HepG2 (cell line): ENCODE measurements at regions not wholly inside any gene's neighbourhood (a gene's known extent, or its start where the extent isn't known, plus 50 kb on each side); places are given as distances from the start of the nearest gene placed in this dataset.

ENCODE experiments used
- ATAC-seq: fragments of 200-7000 bp; cut with Tn5 transposase; 3 replicates; pipeline ENCODE4 v1.9.1; 2020; ENCODE audit warnings: mild to moderate bottlenecking, moderate library complexity
- BruUV-seq: library from RNA; stranded (reverse); fragments of 400-500 nt; replicated peaks from 2 replicates; lab custom pipeline; 2021; lab: Mats Ljungman, UMichigan
- CTCF ChIA-PET: fragments of 300-600 bp; formaldehyde crosslinking; extraction: SDS; loops from one replicate; lab custom pipeline; 2021; ENCODE audit warnings: low total read pairs, inconsistent platforms, low intra/inter-chr PET ratio; lab: Yijun Ruan, JAX
- POLR2A ChIA-PET: fragments of 350-600 bp; sonication (Branson Sonifier 250); formaldehyde crosslinking; loops from one replicate; lab custom pipeline; 2020; ENCODE audit warnings: antibody characterized with exemption, inconsistent platforms; lab: Yijun Ruan, JAX
- DNase-seq: peaks from one replicate; pipeline ENCODE4 v3.0.0-alpha.2; 2015; ENCODE audit warnings: low spot score
- FAIRE-seq: peaks from 3 replicates; lab custom pipeline; 2011; peaks lifted over from hg19 to GRCh38; lab: Jason Lieb, UNC
- H2AFZ ChIP-seq: one replicate; pipeline ENCODE4 v1.6.1; 2011; ENCODE audit warnings: low read length, inconsistent platforms
- H3K27ac ChIP-seq: fragments of 300-600 bp; 3 replicates; pipeline ENCODE4 v1.8.0; 2011; ENCODE audit warnings: mixed run types, mild to moderate bottlenecking, mixed read lengths, low read length, inconsistent platforms; ENCODE audit not compliant: insufficient read depth; ENCODE audit errors: extremely low read length
- H3K27me3 ChIP-seq, 2 experiments: fragments of 200-600 bp in 1 of 2; 2 replicates in 1 of 2; 3 replicates in 1 of 2; pipeline versions ENCODE4 v1.6.0 to v1.8.0; 2011; ENCODE audit warnings: low read length in 2 of 2, mild to moderate bottlenecking in 2 of 2, moderate library complexity in 2 of 2, inconsistent platforms in 1 of 2; ENCODE audit not compliant: insufficient read depth in 2 of 2, control insufficient read depth in 1 of 2
- H3K36me3 ChIP-seq, 2 experiments: fragments of 200-600 bp in 1 of 2; replicated peaks in 1 of 2; 2 replicates in 1 of 2; 3 replicates in 1 of 2; pipeline versions ENCODE4 v1.5.1 to v1.8.0; 2011; ENCODE audit warnings: low read length in 2 of 2, inconsistent platforms in 1 of 2; ENCODE audit not compliant: insufficient read depth in 2 of 2, control insufficient read depth in 1 of 2
- H3K4me1 ChIP-seq: 2 replicates; pipeline ENCODE4 v1.5.1; 2012; ENCODE audit warnings: low read length, inconsistent platforms; ENCODE audit not compliant: insufficient read depth
- H3K4me2 ChIP-seq: 2 replicates; pipeline ENCODE4 v1.6.0; 2011; ENCODE audit warnings: low read depth, low read length, inconsistent platforms
- H3K4me3 ChIP-seq, 3 experiments: fragments of 200-600 bp in 1 of 3; sonication (generic), shearing (Covaris generic) in 1 of 3; replicated peaks in 1 of 3; 2 replicates each; pipeline ENCODE4 v1.5.1; 2011 to 2016; ENCODE audit warnings: low read length in 3 of 3, inconsistent platforms in 2 of 3, low read depth in 2 of 3, mild to moderate bottlenecking in 2 of 3, control low read depth in 1 of 3, mixed read lengths in 1 of 3; ENCODE audit not compliant: insufficient read depth in 1 of 3
- H3K79me2 ChIP-seq: one replicate; pipeline ENCODE4 v1.6.1; 2011; ENCODE audit warnings: low read length, inconsistent platforms; ENCODE audit not compliant: insufficient read depth
- H3K9ac ChIP-seq: 2 replicates; pipeline ENCODE4 v1.6.0; 2011; ENCODE audit warnings: mild to moderate bottlenecking, low read depth, low read length, inconsistent platforms; ENCODE audit not compliant: insufficient read depth
- H3K9me3 ChIP-seq: 2 replicates; pipeline ENCODE4 v1.5.1; 2012; ENCODE audit warnings: mild to moderate bottlenecking, low read length
- H4K20me1 ChIP-seq: 2 replicates; pipeline ENCODE4 v1.6.0; 2011; ENCODE audit warnings: inconsistent platforms, mild to moderate bottlenecking, low read length, moderate library complexity; ENCODE audit not compliant: insufficient read depth
- CEBPB ChIP-seq: IDR thresholded peaks from 2 replicates; pipeline ENCODE4 v1.6.1; 2011; ENCODE audit warnings: low read depth, low read length, improper control_type of control experiment, borderline replicate concordance
- JDP2 ChIP-seq: sonication (generic); formaldehyde crosslinking; IDR thresholded peaks from 2 replicates; pipeline ENCODE4 v1.8.1; 2022; ENCODE audit warnings: missing genetic modification reagents, borderline replicate concordance
- PAF1 ChIP-seq: IDR thresholded peaks from 2 replicates; pipeline ENCODE4 v1.6.1; 2016; ENCODE audit warnings: missing genetic modification reagents, missing compliant biosample characterization
- PTBP1 ChIP-seq: fragments of 200-400 bp; formaldehyde crosslinking; IDR thresholded peaks from 2 replicates; pipeline ENCODE4 v1.6.1; 2018; ENCODE audit warnings: low read length, low read depth; ENCODE audit not compliant: poor library complexity, severe bottlenecking
- RFXANK ChIP-seq: IDR thresholded peaks from 2 replicates; pipeline ENCODE4 v1.6.1; 2016
- TCF12 ChIP-seq, 2 experiments: fragments of 450-650 bp in 1 of 2; sonication (generic) in 1 of 2; formaldehyde crosslinking in 1 of 2; IDR thresholded peaks; 2 replicates each; pipeline versions ENCODE4 v1.6.1 to v1.8.0; 2017 to 2022; ENCODE audit warnings: antibody characterized with exemption in 1 of 2, mild to moderate bottlenecking in 1 of 2, missing genetic modification reagents in 1 of 2, moderate library complexity in 1 of 2
- TOE1 ChIP-seq: sonication (generic); formaldehyde crosslinking; IDR thresholded peaks from 2 replicates; pipeline ENCODE4 v1.4.0; 2020; ENCODE audit warnings: mild to moderate bottlenecking, missing genetic modification reagents
- ZNF124 ChIP-seq: sonication (generic); formaldehyde crosslinking; IDR thresholded peaks from 2 replicates; pipeline ENCODE4 v1.4.0; 2020; ENCODE audit warnings: missing genetic modification reagents
- ZNF331 ChIP-seq: sonication (generic); formaldehyde crosslinking; IDR thresholded peaks from 2 replicates; pipeline ENCODE4 v1.4.0; 2020; ENCODE audit warnings: missing genetic modification reagents
- ZNF501 ChIP-seq: sonication (generic); formaldehyde crosslinking; IDR thresholded peaks from 2 replicates; pipeline ENCODE4 v1.5.1; 2020; ENCODE audit warnings: mild to moderate bottlenecking, moderate library complexity, missing genetic modification reagents
- ZNF549 ChIP-seq: sonication (generic); formaldehyde crosslinking; IDR thresholded peaks from 2 replicates; pipeline ENCODE4 v1.5.0; 2020; ENCODE audit warnings: missing genetic modification reagents
- ZNF557 ChIP-seq: sonication (generic); formaldehyde crosslinking; IDR thresholded peaks from 2 replicates; pipeline ENCODE4 v1.4.0; 2020; ENCODE audit warnings: missing genetic modification reagents
- ZNF570 ChIP-seq: sonication (generic); formaldehyde crosslinking; IDR thresholded peaks from 2 replicates; pipeline ENCODE4 v1.4.0; 2020; ENCODE audit warnings: mild to moderate bottlenecking, missing genetic modification reagents, borderline replicate concordance
- ZNF713 ChIP-seq: sonication (generic); formaldehyde crosslinking; IDR thresholded peaks from 2 replicates; pipeline ENCODE4 v1.4.0; 2020; ENCODE audit warnings: mild to moderate bottlenecking, missing genetic modification reagents
- ZNF720 ChIP-seq: sonication (generic); formaldehyde crosslinking; IDR thresholded peaks from 2 replicates; pipeline ENCODE4 v1.4.0; 2020; ENCODE audit warnings: missing genetic modification reagents
- WGBS: methylation state at CpG from one replicate; pipeline ENCODE4 v1.1.6; 2017; ENCODE audit warnings: low lambda C conversion rate; 5-methylcytosine and 5-hydroxymethylcytosine counted together
- in situ Hi-C: cut with HindIII; loops from 2 replicates; pipeline ENCODE4 v1.10.0; 2017; ENCODE audit warnings: low pct_unique_long_range_greater_than_20kb; ENCODE audit not compliant: extremely low pct_ligation_motif_present
- intact Hi-C: fragments of 100-400 bp; cut with micrococcal nuclease; formaldehyde crosslinking; loops from one replicate; pipeline ENCODE4 v1.10.0; 2022; ENCODE audit not compliant: unreplicated experiment
- TF ChIP-seq, protein P1 (sequence below): sonication (generic); formaldehyde crosslinking; IDR thresholded peaks from 2 replicates; pipeline ENCODE4 v1.4.0; 2020; ENCODE audit warnings: missing genetic modification reagents, mild to moderate bottlenecking, borderline replicate concordance
- TF ChIP-seq, protein P2 (sequence below): sonication (generic); formaldehyde crosslinking; IDR thresholded peaks from 2 replicates; pipeline ENCODE4 v1.5.0; 2020; ENCODE audit warnings: missing genetic modification reagents, mild to moderate bottlenecking, borderline replicate concordance

DNA sequence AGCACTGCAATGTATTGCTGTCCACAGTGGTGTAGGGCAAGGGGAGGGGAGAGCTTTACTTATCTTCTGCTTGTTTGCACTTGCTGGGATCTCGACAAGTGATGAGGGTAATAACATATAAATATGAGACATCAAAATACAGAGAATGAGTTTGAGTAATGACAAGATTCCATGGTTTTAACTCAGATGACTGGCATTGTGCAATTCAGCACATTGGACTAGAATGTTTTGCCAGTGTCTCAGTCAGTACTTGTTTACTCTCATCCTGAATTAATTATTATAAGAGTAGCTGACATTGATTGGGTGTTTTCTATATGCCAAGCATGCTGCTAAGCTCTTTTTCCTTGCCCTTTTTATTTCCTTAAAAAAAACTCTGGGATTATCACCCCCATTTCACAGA is 306.7 kb upstream of the MMADHC start:
- intact Hi-C loops (no loop called here), in situ Hi-C loops (no loop called here)
- BruUV-seq = no TSS peak
- H3K79me2 ChIP-seq = no peaks in the 10 kb centered on the region
- 0% methylated on average over 1 of the region's 1 CpG for WGBS
- ATAC-seq (no peak), DNase-seq (no peak), FAIRE-seq (no peak)
- no peak overlapping the region for H3K4me2 ChIP-seq
- ChIA-PET CTCF (no interaction called here), POLR2A (no interaction called here)
- no peak overlapping the region for H3K27ac ChIP-seq
- H3K36me3 ChIP-seq = no peaks in the 10 kb centered on the region
- no peak overlapping the region for H2AFZ ChIP-seq
- H3K9me3 ChIP-seq = peaks cover 25% of the 10 kb centered on the region; the same call in 1 of the 2 replicates
- H3K27me3 ChIP-seq = no peaks in the 10 kb centered on the region
- no peak overlapping the region for H3K9ac ChIP-seq
- H3K4me3 ChIP-seq = no peak overlapping the region
- H3K4me1 ChIP-seq = no peaks in the 10 kb centered on the region
- H4K20me1 ChIP-seq = no peaks in the 10 kb centered on the region
- TF ChIP-seq, protein P1, sequence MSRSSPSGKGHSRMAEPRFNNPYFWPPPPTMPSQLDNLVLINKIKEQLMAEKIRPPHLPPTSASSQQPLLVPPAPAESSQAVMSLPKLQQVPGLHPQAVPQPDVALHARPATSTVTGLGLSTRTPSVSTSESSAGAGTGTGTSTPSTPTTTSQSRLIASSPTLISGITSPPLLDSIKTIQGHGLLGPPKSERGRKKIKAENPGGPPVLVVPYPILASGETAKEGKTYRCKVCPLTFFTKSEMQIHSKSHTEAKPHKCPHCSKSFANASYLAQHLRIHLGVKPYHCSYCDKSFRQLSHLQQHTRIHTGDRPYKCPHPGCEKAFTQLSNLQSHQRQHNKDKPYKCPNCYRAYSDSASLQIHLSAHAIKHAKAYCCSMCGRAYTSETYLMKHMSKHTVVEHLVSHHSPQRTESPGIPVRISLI = no peak
- TF ChIP-seq ZNF549 (CRISPR knock-in tag) (no peak), CEBPB (0 out of 2 replicates have a peak, but pooled peaks have one; percentile 12), ZNF570 (CRISPR knock-in tag) (no peak)
- TF ChIP-seq, protein P2, sequence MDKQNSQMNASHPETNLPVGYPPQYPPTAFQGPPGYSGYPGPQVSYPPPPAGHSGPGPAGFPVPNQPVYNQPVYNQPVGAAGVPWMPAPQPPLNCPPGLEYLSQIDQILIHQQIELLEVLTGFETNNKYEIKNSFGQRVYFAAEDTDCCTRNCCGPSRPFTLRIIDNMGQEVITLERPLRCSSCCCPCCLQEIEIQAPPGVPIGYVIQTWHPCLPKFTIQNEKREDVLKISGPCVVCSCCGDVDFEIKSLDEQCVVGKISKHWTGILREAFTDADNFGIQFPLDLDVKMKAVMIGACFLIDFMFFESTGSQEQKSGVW = no peak

DNA sequence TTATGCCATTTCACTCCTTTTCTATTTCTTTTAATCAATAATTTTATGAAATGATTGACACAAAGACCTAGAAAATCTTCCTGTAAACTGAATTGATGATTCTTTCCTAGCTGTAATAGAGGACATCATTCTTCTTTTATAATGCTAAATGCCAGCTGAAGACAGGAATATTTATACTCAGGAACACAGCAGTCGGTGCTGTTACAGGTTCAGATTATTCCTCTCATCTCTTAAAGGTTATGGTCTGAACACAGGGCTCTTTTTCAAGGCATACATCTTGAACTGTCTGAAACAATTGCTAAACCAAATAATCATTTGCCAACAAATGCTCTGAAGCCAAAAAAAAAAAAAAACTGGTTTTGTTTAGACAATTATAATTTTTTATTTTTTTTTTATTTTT is 305.0 kb upstream of the MMADHC start:
- Histone ChIP-seq H3K36me3 (no peaks in the 10 kb centered on the region), H3K9ac (no peak overlapping the region), H3K9me3 (peaks cover 19% of the 10 kb centered on the region; the same call in 1 of the 2 replicates), H3K4me2 (no peak overlapping the region), H3K79me2 (no peaks in the 10 kb centered on the region), H3K27me3 (no peaks in the 10 kb centered on the region), H4K20me1 (no peaks in the 10 kb centered on the region), H3K4me1 (no peaks in the 10 kb centered on the region), H3K4me3 (no peak overlapping the region), H2AFZ (no peak overlapping the region), H3K27ac (no peak overlapping the region)
- FAIRE-seq (no peak), ATAC-seq (no peak), DNase-seq (no peak)
- CTCF ChIA-PET = no interaction called here
- POLR2A ChIA-PET = no interaction called here
- intact Hi-C loops = no loop called here
- in situ Hi-C loops = no loop called here
- 3% methylated on average over 1 of the region's 1 CpG for WGBS
- no TSS peak for BruUV-seq
- TF ChIP-seq TOE1 (CRISPR knock-in tag) (no peak), ZNF720 (no peak), ZNF501 (CRISPR knock-in tag) (no peak), PTBP1 (no peak), JDP2 (CRISPR knock-in tag) (no peak), ZNF557 (CRISPR knock-in tag) (no peak), ZNF124 (no peak), TCF12 (IDR thresholded peaks at IDR 0.05) (no peak), TCF12 (CRISPR knock-in tag; IDR thresholded peaks at IDR 0.05) (no peak), ZNF331 (no peak), PAF1 (CRISPR knock-in tag) (no peak), RFXANK (CRISPR knock-in tag) (no peak), ZNF713 (no peak)
